GM19328 (cell line): ENCODE measurements at regions not wholly inside any gene's neighbourhood (a gene's known extent, or its start where the extent isn't known, plus 50 kb on each side); places are given as distances from the start of the nearest gene placed in this dataset.
A peak's percentile ranks its signal among the peaks of the same experiment; 100 is the strongest.
"Not testable (repeated sequence)": the region's sequence is repeated elsewhere in the genome, so short reads cannot be mapped to it uniquely, and the experiment has no call there.

Source experiments
- ATAC-seq: cut with Tn5 transposase; IDR thresholded peaks from one replicate; pipeline ENCODE4 v1.9.1; 2021; ENCODE audit warnings: mild to moderate bottlenecking, moderate library complexity; ENCODE audit not compliant: unreplicated experiment

GRCh38 chr16:72657791-72658190, 390.1 kb downstream of the ZFHX3 start:
- ATAC-seq, result peak; percentile 89

- no peak for ATAC-seq
These were observed 390.8 kb downstream of the ZFHX3 start for GRCh38 chr16:72657164-72657563.

DNA sequence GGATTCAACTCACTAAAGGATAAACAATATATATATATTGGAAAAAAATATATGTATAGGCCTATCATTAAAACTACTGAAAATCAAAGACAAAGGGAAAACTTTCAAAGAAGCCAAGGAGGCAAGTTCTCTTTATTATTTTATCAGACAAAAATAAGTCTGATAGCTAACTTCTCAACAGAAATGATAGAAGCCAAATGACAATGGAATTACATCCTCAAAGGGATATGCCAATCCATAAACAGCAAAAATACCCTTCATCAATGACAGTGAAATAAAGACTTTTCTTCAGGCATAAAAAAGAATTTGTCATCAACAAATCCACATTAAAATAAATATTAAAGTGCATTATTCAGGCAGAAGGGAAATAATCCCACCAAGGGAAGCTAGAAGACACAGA, 393.4 kb downstream of the ZFHX3 start:
- ATAC-seq, result no peak

DNA sequence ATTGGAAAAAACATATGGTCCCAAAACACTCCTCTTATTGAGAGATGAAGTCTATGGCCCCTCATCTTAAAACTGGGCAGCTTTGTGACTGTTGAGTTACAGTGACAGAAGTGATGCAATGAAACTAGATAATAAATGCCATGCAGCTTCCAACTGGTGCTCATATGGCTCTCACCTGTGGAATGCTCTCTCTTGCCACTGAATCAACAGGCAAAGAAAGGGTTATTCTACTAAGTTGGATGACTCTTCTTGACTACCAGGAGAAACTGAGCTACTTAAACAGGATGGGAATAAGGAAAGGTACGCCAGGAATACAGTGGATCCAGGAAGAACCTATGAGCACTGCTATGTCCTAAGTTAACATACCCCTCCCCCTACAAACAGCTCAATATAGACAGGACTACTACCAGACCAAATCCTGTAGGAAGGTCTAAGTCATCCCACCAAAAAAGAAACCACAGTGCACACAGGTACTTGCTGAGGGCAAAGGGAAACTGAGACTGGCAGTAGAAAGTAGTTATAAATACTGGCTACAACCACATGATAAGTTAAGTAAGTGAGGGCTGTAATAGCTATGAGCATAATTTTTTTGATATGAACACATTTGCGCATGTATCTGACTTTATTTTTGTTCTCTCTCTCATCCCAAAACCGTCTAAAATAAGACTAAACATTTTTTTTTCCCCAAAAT, 398.5 kb downstream of the ZFHX3 start:
- no peak for ATAC-seq

GRCh38 chr16:72646615-72647014, 401.3 kb downstream of the ZFHX3 start:
- ATAC-seq, result no peak

- no peak for ATAC-seq
These were observed 402.4 kb downstream of the ZFHX3 start for GRCh38 chr16:72645538-72645937.

DNA sequence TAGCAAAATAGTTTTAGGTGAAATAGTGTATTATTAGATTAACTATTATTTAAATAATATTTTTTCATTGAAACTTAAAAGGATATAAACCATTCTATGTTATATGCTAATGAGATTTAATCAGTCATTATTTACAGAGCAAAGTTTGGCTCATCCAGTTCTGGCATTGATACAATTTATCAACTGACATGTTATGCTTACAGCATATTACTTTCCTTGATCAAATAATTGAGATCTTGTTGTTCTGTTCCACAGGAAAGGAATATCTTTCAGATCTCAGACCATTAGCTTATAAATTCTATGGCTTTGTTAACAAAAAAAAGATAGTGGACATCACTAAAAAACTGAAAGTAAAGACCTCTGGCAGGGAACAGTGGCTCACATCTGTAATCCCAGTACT, 403.0 kb downstream of the ZFHX3 start:
- ATAC-seq, result no peak

GRCh38 chr16:72639494-72639893, 408.4 kb downstream of the ZFHX3 start:
- no peak for ATAC-seq

- ATAC-seq, result no peak
These were observed 410.6 kb downstream of the ZFHX3 start for GRCh38 chr16:72637306-72637705.

- ATAC-seq, result no peak
These were observed 412.2 kb downstream of the ZFHX3 start for GRCh38 chr16:72635694-72636093.

- ATAC-seq, result no peak
These were observed 412.8 kb downstream of the ZFHX3 start for GRCh38 chr16:72635104-72635503.

- ATAC-seq, result not testable (repeated sequence)
These were observed 420.6 kb downstream of the ZFHX3 start for GRCh38 chr16:72627182-72627896.

DNA sequence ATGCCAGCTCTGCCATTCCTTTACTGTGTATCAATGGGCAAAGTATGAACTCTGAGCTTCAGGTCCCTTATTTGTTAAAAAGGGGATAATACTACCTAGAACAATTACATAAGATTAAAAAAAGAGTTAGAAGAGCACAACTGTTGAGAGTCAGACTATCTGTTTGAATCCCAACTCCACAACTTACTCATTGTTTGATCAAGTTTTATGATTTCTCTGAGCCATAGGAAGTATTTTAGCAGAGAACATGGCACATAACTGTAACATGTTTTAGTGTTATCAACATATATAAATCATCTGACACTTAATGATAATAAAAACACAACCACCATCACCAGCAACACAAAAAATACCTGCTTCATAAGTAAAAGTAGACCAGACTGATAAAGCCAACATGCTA, 421.3 kb downstream of the ZFHX3 start:
- no peak for ATAC-seq

DNA sequence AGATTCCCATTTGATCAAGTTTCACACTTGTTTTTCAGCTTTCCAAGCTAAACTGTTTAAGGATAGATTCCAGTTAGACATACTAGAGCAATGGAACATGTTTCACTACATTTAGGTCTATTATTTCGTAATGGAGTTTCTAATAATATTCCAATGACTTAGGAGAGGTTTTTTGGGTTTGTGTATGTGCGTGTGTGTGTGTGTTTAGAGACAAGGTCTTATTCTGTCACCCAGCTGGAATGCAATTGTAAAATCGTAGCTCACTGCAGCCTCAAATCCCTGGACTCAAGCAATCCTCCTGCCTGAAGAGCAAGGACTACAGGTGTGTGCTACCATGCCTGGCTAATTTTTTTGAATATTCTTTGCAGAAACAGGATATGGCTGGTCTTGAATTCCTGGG, 426.3 kb downstream of the ZFHX3 start:
- no peak for ATAC-seq

GRCh38 chr16:72620853-72621252, 427.1 kb downstream of the ZFHX3 start:
- ATAC-seq, result no peak

GRCh38 chr16:72620348-72620747, 427.6 kb downstream of the ZFHX3 start:
- no peak for ATAC-seq

GRCh38 chr16:72615856-72616255, 432.1 kb downstream of the ZFHX3 start:
- no peak for ATAC-seq

DNA sequence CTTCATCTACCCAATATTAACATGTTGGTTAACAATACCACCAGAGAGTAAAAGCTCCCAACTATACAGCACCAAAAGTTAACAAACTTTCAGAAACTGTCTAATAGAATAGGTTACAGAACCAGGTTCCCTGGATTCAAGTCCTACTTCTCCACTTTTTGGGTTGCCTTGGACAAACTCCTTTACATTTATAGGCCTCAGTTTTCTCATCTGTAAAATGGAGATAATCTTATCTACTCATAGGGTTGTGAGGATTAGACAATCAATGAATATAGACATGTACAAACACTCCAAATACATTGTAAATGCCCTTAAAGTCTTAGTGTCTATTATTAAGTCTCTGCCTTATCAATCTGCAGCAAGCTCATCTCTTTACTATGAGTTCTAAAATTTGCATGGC, 435.2 kb downstream of the ZFHX3 start:
- ATAC-seq, result no peak

DNA sequence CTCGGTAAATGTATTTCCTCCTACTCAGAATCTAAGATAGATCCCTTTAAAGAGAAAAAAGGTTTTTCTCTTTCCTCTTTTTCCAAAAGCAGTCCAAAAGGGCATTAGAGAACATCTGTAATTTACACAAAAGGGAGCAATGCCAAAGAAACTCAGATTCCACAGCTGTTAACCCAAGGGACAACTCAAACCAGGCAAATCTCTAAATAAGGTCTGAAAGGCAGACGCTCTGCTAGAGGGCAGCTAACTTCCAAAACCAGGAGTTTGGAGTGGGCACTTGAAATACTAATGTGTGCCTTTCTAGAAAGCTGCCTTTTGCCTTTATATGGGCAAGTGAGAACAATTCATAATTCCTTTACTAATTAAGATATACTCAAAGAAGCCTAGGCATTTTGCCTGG, 435.7 kb downstream of the ZFHX3 start:
- no peak for ATAC-seq

DNA sequence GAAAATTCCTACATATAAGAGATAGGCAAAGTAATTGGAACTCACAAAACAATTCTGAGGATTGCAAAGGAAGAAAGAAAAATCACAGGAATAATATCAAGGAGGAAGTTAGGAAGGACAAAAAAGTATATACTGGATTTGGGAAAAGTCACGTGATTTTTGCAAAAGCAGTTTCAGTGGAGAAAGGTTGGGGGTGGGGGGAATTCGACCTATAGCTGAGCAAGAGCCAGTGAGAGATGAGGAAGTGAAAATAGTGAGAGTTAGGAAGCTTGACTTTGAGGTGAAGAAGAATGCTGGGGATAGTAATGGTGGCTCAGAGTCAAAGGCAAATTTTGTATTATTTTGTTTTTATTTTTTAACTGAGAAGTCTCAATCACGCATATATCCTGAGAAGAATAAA, 438.0 kb upstream of the PMFBP1 start:
- no peak for ATAC-seq

DNA sequence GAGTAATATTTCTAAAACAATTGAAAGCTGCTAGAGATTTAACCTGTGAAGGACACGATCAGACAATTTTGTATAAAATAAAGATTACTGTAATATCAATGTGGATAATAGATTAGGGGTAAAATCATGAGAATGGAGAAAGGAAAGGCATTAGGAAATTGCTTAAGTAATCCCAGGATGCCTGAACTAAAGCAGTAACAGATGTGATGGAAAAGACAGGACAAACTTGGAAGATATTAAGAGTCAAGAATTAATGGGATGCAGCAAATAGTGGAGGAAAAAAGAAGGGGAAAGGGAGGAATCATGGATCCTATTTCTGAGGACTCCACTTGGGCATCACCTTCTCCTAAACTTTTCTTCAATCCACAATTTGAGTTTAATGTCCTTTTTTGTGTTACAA, 437.1 kb upstream of the PMFBP1 start:
- no peak for ATAC-seq

- ATAC-seq, result no peak
These were observed 432.4 kb upstream of the PMFBP1 start for GRCh38 chr16:72604375-72604774.

GRCh38 chr16:72602499-72602898, 430.5 kb upstream of the PMFBP1 start:
- ATAC-seq, result no peak
